HEK293 (cell line): ENCODE measurements at regions not wholly inside any gene's neighbourhood (a gene's known extent, or its start where the extent isn't known, plus 50 kb on each side); places are given as distances from the start of the nearest gene placed in this dataset.

Experiments
- ZNF24 ChIP-seq: fragments of 450-650 bp; formaldehyde crosslinking; IDR thresholded peaks from 2 replicates; pipeline ENCODE4 v1.5.1; 2016; ENCODE audit warnings: missing biosample characterization, missing genetic modification characterization
- ZNF585B ChIP-seq: fragments of 450-650 bp; formaldehyde crosslinking; IDR thresholded peaks from 2 replicates; pipeline ENCODE4 v1.5.1; 2016; ENCODE audit warnings: missing biosample characterization, missing genetic modification characterization
- TF ChIP-seq, protein P1 (sequence below): fragments of 450-650 bp; formaldehyde crosslinking; IDR thresholded peaks from 2 replicates; pipeline ENCODE4 v1.5.1; 2016; ENCODE audit warnings: missing biosample characterization, missing genetic modification characterization

DNA sequence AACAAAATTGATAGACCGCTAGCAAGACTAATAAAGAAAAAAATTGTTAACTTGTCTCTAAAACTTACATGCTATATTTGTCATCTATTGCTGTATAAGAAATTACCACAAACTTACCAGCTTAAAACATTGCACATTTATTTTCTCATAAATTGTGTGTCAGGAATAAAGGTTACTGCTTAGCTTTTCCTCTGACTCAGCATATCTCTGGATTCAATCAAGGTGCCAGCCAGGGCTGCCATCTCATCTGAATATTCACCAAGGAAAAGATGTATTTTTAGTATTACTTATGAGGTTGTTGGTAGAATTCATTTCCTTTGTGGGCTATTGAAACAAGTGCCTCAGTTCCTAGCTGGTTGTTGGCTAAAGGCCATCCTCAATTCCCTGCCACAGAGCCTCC lies 912.6 kb upstream of the NEGR1 start:
- TF ChIP-seq ZNF24 (tag by site-specific recombination): no peak
- TF ChIP-seq, protein P1, sequence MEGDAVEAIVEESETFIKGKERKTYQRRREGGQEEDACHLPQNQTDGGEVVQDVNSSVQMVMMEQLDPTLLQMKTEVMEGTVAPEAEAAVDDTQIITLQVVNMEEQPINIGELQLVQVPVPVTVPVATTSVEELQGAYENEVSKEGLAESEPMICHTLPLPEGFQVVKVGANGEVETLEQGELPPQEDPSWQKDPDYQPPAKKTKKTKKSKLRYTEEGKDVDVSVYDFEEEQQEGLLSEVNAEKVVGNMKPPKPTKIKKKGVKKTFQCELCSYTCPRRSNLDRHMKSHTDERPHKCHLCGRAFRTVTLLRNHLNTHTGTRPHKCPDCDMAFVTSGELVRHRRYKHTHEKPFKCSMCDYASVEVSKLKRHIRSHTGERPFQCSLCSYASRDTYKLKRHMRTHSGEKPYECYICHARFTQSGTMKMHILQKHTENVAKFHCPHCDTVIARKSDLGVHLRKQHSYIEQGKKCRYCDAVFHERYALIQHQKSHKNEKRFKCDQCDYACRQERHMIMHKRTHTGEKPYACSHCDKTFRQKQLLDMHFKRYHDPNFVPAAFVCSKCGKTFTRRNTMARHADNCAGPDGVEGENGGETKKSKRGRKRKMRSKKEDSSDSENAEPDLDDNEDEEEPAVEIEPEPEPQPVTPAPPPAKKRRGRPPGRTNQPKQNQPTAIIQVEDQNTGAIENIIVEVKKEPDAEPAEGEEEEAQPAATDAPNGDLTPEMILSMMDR (tag by site-specific recombination): no peak
- TF ChIP-seq ZNF585B (tag by site-specific recombination): no peak
